ENCODE measurements at regions not wholly inside any gene's neighbourhood (a gene's known extent, or its start where the extent isn't known, plus 50 kb on each side); places are given as distances from the start of the nearest gene placed in this dataset.

- TF ChIP-seq, protein P1, sequence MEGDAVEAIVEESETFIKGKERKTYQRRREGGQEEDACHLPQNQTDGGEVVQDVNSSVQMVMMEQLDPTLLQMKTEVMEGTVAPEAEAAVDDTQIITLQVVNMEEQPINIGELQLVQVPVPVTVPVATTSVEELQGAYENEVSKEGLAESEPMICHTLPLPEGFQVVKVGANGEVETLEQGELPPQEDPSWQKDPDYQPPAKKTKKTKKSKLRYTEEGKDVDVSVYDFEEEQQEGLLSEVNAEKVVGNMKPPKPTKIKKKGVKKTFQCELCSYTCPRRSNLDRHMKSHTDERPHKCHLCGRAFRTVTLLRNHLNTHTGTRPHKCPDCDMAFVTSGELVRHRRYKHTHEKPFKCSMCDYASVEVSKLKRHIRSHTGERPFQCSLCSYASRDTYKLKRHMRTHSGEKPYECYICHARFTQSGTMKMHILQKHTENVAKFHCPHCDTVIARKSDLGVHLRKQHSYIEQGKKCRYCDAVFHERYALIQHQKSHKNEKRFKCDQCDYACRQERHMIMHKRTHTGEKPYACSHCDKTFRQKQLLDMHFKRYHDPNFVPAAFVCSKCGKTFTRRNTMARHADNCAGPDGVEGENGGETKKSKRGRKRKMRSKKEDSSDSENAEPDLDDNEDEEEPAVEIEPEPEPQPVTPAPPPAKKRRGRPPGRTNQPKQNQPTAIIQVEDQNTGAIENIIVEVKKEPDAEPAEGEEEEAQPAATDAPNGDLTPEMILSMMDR (conservative IDR thresholded peaks at IDR 0.05; ENCODE audit: low read depth, low read length), result no peak
- TF ChIP-seq EZH2 (IDR thresholded peaks at IDR 0.05; ENCODE audit: borderline replicate concordance, low read depth, low read length, poor library complexity, severe bottlenecking), result no peak
Observed at GRCh38 chr1:71231751-71232150, 150.9 kb upstream of the ZRANB2 start.

Data from A673 (cell line).